GM11168 (cell line): ENCODE measurements at regions not wholly inside any gene's neighbourhood (a gene's known extent, or its start where the extent isn't known, plus 50 kb on each side); places are given as distances from the start of the nearest gene placed in this dataset.

Experiments used
- in situ Hi-C: fragments of 300-500 bp; cut with MboI; formaldehyde crosslinking; loops from one replicate; pipeline ENCODE4 v1.12.0; 2022; ENCODE audit warnings: low sequenced_read_pairs; ENCODE audit not compliant: unreplicated experiment

GRCh38 chr15:31236184-31237042, 90.2 kb upstream of the KLF13 start:
- in situ Hi-C loops = no loop called here

- in situ Hi-C loops = no loop called here
Observed at GRCh38 chr15:31237043-31237324, 89.7 kb upstream of the KLF13 start.

- in situ Hi-C loops = no loop called here
Observed at GRCh38 chr15:31238906-31239305, 87.7 kb upstream of the KLF13 start.

- in situ Hi-C loops = no loop called here
Observed at GRCh38 chr15:31239409-31239808, 87.2 kb upstream of the KLF13 start.

GRCh38 chr15:31241888-31242522, 84.6 kb upstream of the KLF13 start:
- in situ Hi-C loops = no loop called here

GRCh38 chr15:31243895-31244294, 82.7 kb upstream of the KLF13 start:
- in situ Hi-C loops = no loop called here

GRCh38 chr15:31245135-31245689, 81.4 kb upstream of the KLF13 start:
- in situ Hi-C loops = no loop called here

- in situ Hi-C loops = no loop called here
Observed at GRCh38 chr15:31245756-31246155, 80.9 kb upstream of the KLF13 start.

- in situ Hi-C loops = no loop called here
Observed at GRCh38 chr15:31247404-31247803, 79.2 kb upstream of the KLF13 start.

GRCh38 chr15:31248263-31248662, 78.4 kb upstream of the KLF13 start:
- in situ Hi-C loops = no loop called here

GRCh38 chr15:31248951-31249350, 77.7 kb upstream of the KLF13 start:
- in situ Hi-C loops = no loop called here

- in situ Hi-C loops = no loop called here
Observed at GRCh38 chr15:31250033-31250432, 76.6 kb upstream of the KLF13 start.

- in situ Hi-C loops = no loop called here
Observed at GRCh38 chr15:31251165-31251564, 75.5 kb upstream of the KLF13 start.

GRCh38 chr15:31252171-31252785, 74.4 kb upstream of the KLF13 start:
- in situ Hi-C loops = no loop called here

GRCh38 chr15:31254431-31255175, 72.0 kb upstream of the KLF13 start:
- in situ Hi-C loops = no loop called here

- in situ Hi-C loops = no loop called here
Observed at GRCh38 chr15:31255176-31255510, 71.5 kb upstream of the KLF13 start.

GRCh38 chr15:31255732-31256377, 70.8 kb upstream of the KLF13 start:
- in situ Hi-C loops = no loop called here

GRCh38 chr15:31256378-31257265, 70.0 kb upstream of the KLF13 start:
- in situ Hi-C loops = no loop called here

GRCh38 chr15:31257286-31257685, 69.3 kb upstream of the KLF13 start:
- in situ Hi-C loops = no loop called here
